ENCODE measurements at regions not wholly inside any gene's neighbourhood (a gene's known extent, or its start where the extent isn't known, plus 50 kb on each side); places are given as distances from the start of the nearest gene placed in this dataset.

- H3K79me2 ChIP-seq (ENCODE audit: low read length) = no peaks in the 10 kb centered on the region
- H3K4me3 ChIP-seq (ENCODE audit: low read length) = no peak overlapping the region
- no peaks in the 10 kb centered on the region for H3K9me3 ChIP-seq (replicated peaks; ENCODE audit: insufficient read depth, low read length)
- no peak overlapping the region for H3K27ac ChIP-seq (ENCODE audit: low read length)
- H3K36me3 ChIP-seq (replicated peaks; ENCODE audit: insufficient read depth, low read length) = no peaks in the 10 kb centered on the region
- no peaks in the 10 kb centered on the region for H4K20me1 ChIP-seq (ENCODE audit: insufficient read depth, low read length)
- no peaks in the 10 kb centered on the region for H3K27me3 ChIP-seq (replicated peaks; ENCODE audit: insufficient read depth, low read length)
- no peaks in the 10 kb centered on the region for H3K9me2 ChIP-seq (replicated peaks; ENCODE audit: insufficient read depth, low read length)
- no peak for TF ChIP-seq EZH2 (optimal IDR thresholded peaks at IDR 0.05; ENCODE audit: low read depth, low read length)
- TF ChIP-seq EZH2phosphoT487 (IDR thresholded peaks at IDR 0.05; ENCODE audit: low read length) = no peak
- TF ChIP-seq CTCF (IDR thresholded peaks at IDR 0.05; ENCODE audit: low read length) = no peak
- no peak for DNase-seq
- H3K4me1 ChIP-seq (ENCODE audit: low read length) = peaks cover 13% of the 10 kb centered on the region; the same call in 1 of the 2 replicates
- no peak overlapping the region for H2AFZ ChIP-seq (ENCODE audit: low read length)
- no peak overlapping the region for H3K4me2 ChIP-seq (ENCODE audit: low read depth, low read length)
- no peaks in the 10 kb centered on the region for H3F3A ChIP-seq (ENCODE audit: insufficient read depth, low read length)
- H3K9ac ChIP-seq (ENCODE audit: low read length) = no peak overlapping the region
These were observed 359.1 kb upstream of the DAB2 start for GRCh38 chr5:39783756-39784421.

- H3K79me2 ChIP-seq (ENCODE audit: low read length) = no peaks in the 10 kb centered on the region
- no peak for DNase-seq
- no peak overlapping the region for H3K9ac ChIP-seq (ENCODE audit: low read length)
- no peaks in the 10 kb centered on the region for H3K9me2 ChIP-seq (replicated peaks; ENCODE audit: insufficient read depth, low read length)
- TF ChIP-seq CTCF (IDR thresholded peaks at IDR 0.05; ENCODE audit: low read length) (no peak), EZH2 (optimal IDR thresholded peaks at IDR 0.05; ENCODE audit: low read depth, low read length) (no peak), EZH2phosphoT487 (IDR thresholded peaks at IDR 0.05; ENCODE audit: low read length) (no peak)
- no peak overlapping the region for H3K27ac ChIP-seq (ENCODE audit: low read length)
- no peaks in the 10 kb centered on the region for H4K20me1 ChIP-seq (ENCODE audit: insufficient read depth, low read length)
- H3K36me3 ChIP-seq (replicated peaks; ENCODE audit: insufficient read depth, low read length) = no peaks in the 10 kb centered on the region
- no peaks in the 10 kb centered on the region for H3K9me3 ChIP-seq (replicated peaks; ENCODE audit: insufficient read depth, low read length)
- no peak overlapping the region for H3K4me2 ChIP-seq (ENCODE audit: low read depth, low read length)
- H2AFZ ChIP-seq (ENCODE audit: low read length) = no peak overlapping the region
- H3K27me3 ChIP-seq (replicated peaks; ENCODE audit: insufficient read depth, low read length) = no peaks in the 10 kb centered on the region
- H3K4me3 ChIP-seq (ENCODE audit: low read length) = no peak overlapping the region
- H3F3A ChIP-seq (ENCODE audit: insufficient read depth, low read length) = no peaks in the 10 kb centered on the region
- H3K4me1 ChIP-seq (ENCODE audit: low read length) = peaks cover 13% of the 10 kb centered on the region; the same call in 1 of the 2 replicates
These were observed 355.6 kb upstream of the DAB2 start for GRCh38 chr5:39780347-39780746.

- Histone ChIP-seq H3K4me3 (ENCODE audit: low read length) (no peak overlapping the region), H3K27me3 (replicated peaks; ENCODE audit: insufficient read depth, low read length) (no peaks in the 10 kb centered on the region), H3K9ac (ENCODE audit: low read length) (no peak overlapping the region), H3K4me2 (ENCODE audit: low read depth, low read length) (no peak overlapping the region), H3K4me1 (ENCODE audit: low read length) (peaks cover 13% of the 10 kb centered on the region; the same call in 1 of the 2 replicates), H3F3A (ENCODE audit: insufficient read depth, low read length) (no peaks in the 10 kb centered on the region), H3K27ac (ENCODE audit: low read length) (no peak overlapping the region), H3K9me2 (replicated peaks; ENCODE audit: insufficient read depth, low read length) (no peaks in the 10 kb centered on the region), H2AFZ (ENCODE audit: low read length) (no peak overlapping the region), H3K79me2 (ENCODE audit: low read length) (no peaks in the 10 kb centered on the region), H3K36me3 (replicated peaks; ENCODE audit: insufficient read depth, low read length) (no peaks in the 10 kb centered on the region), H3K9me3 (replicated peaks; ENCODE audit: insufficient read depth, low read length) (no peaks in the 10 kb centered on the region), H4K20me1 (ENCODE audit: insufficient read depth, low read length) (no peaks in the 10 kb centered on the region)
- no peak for TF ChIP-seq EZH2phosphoT487 (IDR thresholded peaks at IDR 0.05; ENCODE audit: low read length)
- TF ChIP-seq CTCF (IDR thresholded peaks at IDR 0.05; ENCODE audit: low read length) = no peak
- no peak for TF ChIP-seq EZH2 (optimal IDR thresholded peaks at IDR 0.05; ENCODE audit: low read depth, low read length)
- no peak for DNase-seq
These were observed 355.1 kb upstream of the DAB2 start for GRCh38 chr5:39779831-39780230.

Data from MM.1S (cell line).